ENCODE measurements at regions not wholly inside any gene's neighbourhood (a gene's known extent, or its start where the extent isn't known, plus 50 kb on each side); places are given as distances from the start of the nearest gene placed in this dataset.

GRCh38 chr7:131606346-131607290, 50.2 kb upstream of the PODXL start:
- DNase-seq (ENCODE audit: low read depth in 1 of 2, low spot score in 1 of 2) (no peak), FAIRE-seq (no peak), ATAC-seq (no peak)
- ChIA-PET POLR2A (no interaction called here), CTCF (interaction anchor here (0.9 to 1.4 kb wide), 2 partner anchors 48 to 60 kb away, joined by 3 to 4 read pairs; no protein-coding TSS in a partner anchor)
- Histone ChIP-seq H3K9me3 (no peaks in the 10 kb centered on the region), H3K4me2 (no peak overlapping the region), H3K4me1 (peaks cover 30% of the 10 kb centered on the region), H3K4me3 (no peak overlapping the region), H3K27ac (peak overlapping the region in 1 of 2 experiments; percentile 59; a peak in 1 of 6 replicates)
- TF ChIP-seq CEBPB (IDR thresholded peaks at IDR 0.05) (no peak), EP300 (IDR thresholded peaks at IDR 0.05) (no peak)
- 84% methylated on average over 11 of the region's 11 CpGs for WGBS (ENCODE audit: missing lambda C conversion rate)

Small RNAs in the stretch of these regions (small RNA-seq; reads per million reads assigned to genes)
- 0 reads per million in 6 experiments for gene AC009518.3

Measured in A549 (cell line).